A673 (cell line): ENCODE measurements at regions not wholly inside any gene's neighbourhood (a gene's known extent, or its start where the extent isn't known, plus 50 kb on each side); places are given as distances from the start of the nearest gene placed in this dataset.
"Not testable (repeated sequence)": the region's sequence is repeated elsewhere in the genome, so short reads cannot be mapped to it uniquely, and the experiment has no call there.

Source experiments
- EZH2 ChIP-seq: fragments of 200-600 bp; sonication (generic); IDR thresholded peaks from 2 replicates; pipeline ENCODE4 v1.6.1; 2017; ENCODE audit warnings: borderline replicate concordance, low read depth, mild to moderate bottlenecking, mixed read lengths, antibody characterized with exemption, low read length; ENCODE audit not compliant: poor library complexity, severe bottlenecking
- TF ChIP-seq, protein P1 (sequence below): fragments of 300-800, 200-600 bp; sonication (generic); conservative IDR thresholded peaks from 2 replicates; pipeline ENCODE4 v1.5.1; 2017; ENCODE audit warnings: low read depth, mild to moderate bottlenecking, antibody characterized with exemption, low read length, moderate library complexity, mixed read lengths

- TF ChIP-seq EZH2: not testable (repeated sequence)
- TF ChIP-seq, protein P1, sequence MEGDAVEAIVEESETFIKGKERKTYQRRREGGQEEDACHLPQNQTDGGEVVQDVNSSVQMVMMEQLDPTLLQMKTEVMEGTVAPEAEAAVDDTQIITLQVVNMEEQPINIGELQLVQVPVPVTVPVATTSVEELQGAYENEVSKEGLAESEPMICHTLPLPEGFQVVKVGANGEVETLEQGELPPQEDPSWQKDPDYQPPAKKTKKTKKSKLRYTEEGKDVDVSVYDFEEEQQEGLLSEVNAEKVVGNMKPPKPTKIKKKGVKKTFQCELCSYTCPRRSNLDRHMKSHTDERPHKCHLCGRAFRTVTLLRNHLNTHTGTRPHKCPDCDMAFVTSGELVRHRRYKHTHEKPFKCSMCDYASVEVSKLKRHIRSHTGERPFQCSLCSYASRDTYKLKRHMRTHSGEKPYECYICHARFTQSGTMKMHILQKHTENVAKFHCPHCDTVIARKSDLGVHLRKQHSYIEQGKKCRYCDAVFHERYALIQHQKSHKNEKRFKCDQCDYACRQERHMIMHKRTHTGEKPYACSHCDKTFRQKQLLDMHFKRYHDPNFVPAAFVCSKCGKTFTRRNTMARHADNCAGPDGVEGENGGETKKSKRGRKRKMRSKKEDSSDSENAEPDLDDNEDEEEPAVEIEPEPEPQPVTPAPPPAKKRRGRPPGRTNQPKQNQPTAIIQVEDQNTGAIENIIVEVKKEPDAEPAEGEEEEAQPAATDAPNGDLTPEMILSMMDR: not testable (repeated sequence)
Observed at GRCh38 chr2:87184260-87184659, 162.6 kb upstream of the PLGLB1 start.
